SJSA1 (cell line): ENCODE measurements at regions not wholly inside any gene's neighbourhood (a gene's known extent, or its start where the extent isn't known, plus 50 kb on each side); places are given as distances from the start of the nearest gene placed in this dataset.
A peak's percentile ranks its signal among the peaks of the same experiment; 100 is the strongest.

ENCODE experiments used
- DNase-seq, 2 experiments: peaks; one replicate each; pipeline ENCODE4 v3.0.0-alpha.2; 2015 to 2020; ENCODE audit warnings: low spot score in 2 of 2, low read depth in 1 of 2
- H3K27ac ChIP-seq: fragments of 250-450 bp; sonication (Bioruptor Pico); 2 replicates; pipeline ENCODE4 v1.5.1; 2020; ENCODE audit warnings: mild to moderate bottlenecking, moderate library complexity
- H3K27me3 ChIP-seq: fragments of 250-450 bp; sonication (Bioruptor Pico); replicated peaks from 2 replicates; pipeline ENCODE4 v1.5.1; 2020; ENCODE audit warnings: mild to moderate bottlenecking, moderate library complexity
- H3K36me3 ChIP-seq: fragments of 250-450 bp; sonication (Bioruptor Pico); 2 replicates; pipeline ENCODE4 v1.5.1; 2020; ENCODE audit warnings: mild to moderate bottlenecking
- H3K4me1 ChIP-seq: fragments of 250-450 bp; sonication (Bioruptor Pico); replicated peaks from 2 replicates; pipeline ENCODE4 v1.6.1; 2021; ENCODE audit warnings: mild to moderate bottlenecking
- H3K4me3 ChIP-seq: fragments of 250-450 bp; sonication (Bioruptor Pico); 2 replicates; pipeline ENCODE4 v1.5.1; 2020; ENCODE audit warnings: mild to moderate bottlenecking
- H3K9me3 ChIP-seq: fragments of 250-450 bp; sonication (Bioruptor Pico); replicated peaks from 2 replicates; pipeline ENCODE4 v1.5.1; 2020; ENCODE audit warnings: mild to moderate bottlenecking

- Histone ChIP-seq H3K4me3 (no peak overlapping the region), H3K9me3 (no peaks in the 10 kb centered on the region), H3K27me3 (no peaks in the 10 kb centered on the region), H3K27ac (no peak overlapping the region), H3K4me1 (peaks cover 33% of the 10 kb centered on the region), H3K36me3 (peaks cover 4% of the 10 kb centered on the region)
- no peak for DNase-seq
These were observed 153.5 kb upstream of the IL12A start for GRCh38 chr3:159835126-159835525.

GRCh38 chr3:159837725-159838124 lies 150.9 kb upstream of the IL12A start:
- Histone ChIP-seq H3K36me3 (no peaks in the 10 kb centered on the region; the same call in 1 of the 2 replicates), H3K27me3 (no peaks in the 10 kb centered on the region), H3K9me3 (no peaks in the 10 kb centered on the region), H3K27ac (peak overlapping the region; percentile 83; the same call in 1 of the 2 replicates), H3K4me1 (peaks cover 33% of the 10 kb centered on the region), H3K4me3 (no peak overlapping the region)
- DNase-seq = peak; percentile 62 to 74

- Histone ChIP-seq H3K27ac (no peak overlapping the region), H3K9me3 (no peaks in the 10 kb centered on the region), H3K4me3 (no peak overlapping the region), H3K36me3 (no peaks in the 10 kb centered on the region; the same call in 1 of the 2 replicates), H3K4me1 (peaks cover 41% of the 10 kb centered on the region), H3K27me3 (no peaks in the 10 kb centered on the region)
- DNase-seq = no peak
These were observed 149.7 kb upstream of the IL12A start for GRCh38 chr3:159838938-159839337.

GRCh38 chr3:159839561-159840379 lies 148.9 kb upstream of the IL12A start, which contains the start of gene SCHIP1:
SCHIP1 (plus strand) TSS chr3:159839861.
- Histone ChIP-seq H3K9me3 (no peaks in the 10 kb centered on the region), H3K36me3 (no peaks in the 10 kb centered on the region; the same call in 1 of the 2 replicates), H3K27ac (no peak within 1 kb of the TSS), H3K27me3 (no peaks in the 10 kb centered on the region), H3K4me3 (no peak within 1 kb of the TSS), H3K4me1 (peaks cover 50% of the 10 kb centered on the region)
- DNase-seq = no peak

GRCh38 chr3:159840703-159841299 lies 147.8 kb upstream of the IL12A start:
- H3K27me3 ChIP-seq = no peaks in the 10 kb centered on the region
- H3K4me3 ChIP-seq = no peak overlapping the region
- peaks cover 53% of the 10 kb centered on the region for H3K4me1 ChIP-seq
- H3K9me3 ChIP-seq = no peaks in the 10 kb centered on the region
- no peak for DNase-seq
- H3K36me3 ChIP-seq = no peaks in the 10 kb centered on the region; the same call in 1 of the 2 replicates
- H3K27ac ChIP-seq = no peak overlapping the region

- DNase-seq = no peak
- no peaks in the 10 kb centered on the region; the same call in 1 of the 2 replicates for H3K36me3 ChIP-seq
- no peaks in the 10 kb centered on the region for H3K27me3 ChIP-seq
- no peak overlapping the region for H3K27ac ChIP-seq
- H3K4me3 ChIP-seq = no peak overlapping the region
- peaks cover 49% of the 10 kb centered on the region for H3K4me1 ChIP-seq
- H3K9me3 ChIP-seq = no peaks in the 10 kb centered on the region
These were observed 146.9 kb upstream of the IL12A start for GRCh38 chr3:159841766-159842165.

- peak in 1 of 2 experiments; percentile 66 for DNase-seq
- H3K9me3 ChIP-seq = no peaks in the 10 kb centered on the region
- H3K4me1 ChIP-seq = peaks cover 32% of the 10 kb centered on the region
- no peaks in the 10 kb centered on the region; the same call in 1 of the 2 replicates for H3K36me3 ChIP-seq
- no peaks in the 10 kb centered on the region for H3K27me3 ChIP-seq
- no peak overlapping the region for H3K4me3 ChIP-seq
- H3K27ac ChIP-seq = peak overlapping the region; percentile 61
These were observed 144.6 kb upstream of the IL12A start for GRCh38 chr3:159843840-159844730.

- Histone ChIP-seq H3K4me3 (no peak overlapping the region), H3K36me3 (no peaks in the 10 kb centered on the region; the same call in 1 of the 2 replicates), H3K27ac (peak overlapping the region; percentile 61), H3K27me3 (no peaks in the 10 kb centered on the region), H3K4me1 (peaks cover 32% of the 10 kb centered on the region), H3K9me3 (no peaks in the 10 kb centered on the region)
- no peak for DNase-seq
These were observed 143.8 kb upstream of the IL12A start for GRCh38 chr3:159844801-159845261.

- Histone ChIP-seq H3K4me3 (no peak overlapping the region), H3K4me1 (peaks cover 32% of the 10 kb centered on the region), H3K36me3 (no peaks in the 10 kb centered on the region), H3K27me3 (no peaks in the 10 kb centered on the region), H3K27ac (no peak overlapping the region), H3K9me3 (no peaks in the 10 kb centered on the region)
- no peak for DNase-seq
These were observed 142.9 kb upstream of the IL12A start for GRCh38 chr3:159845737-159846136.

GRCh38 chr3:159846255-159846654 lies 142.4 kb upstream of the IL12A start:
- peaks cover 32% of the 10 kb centered on the region for H3K4me1 ChIP-seq
- H3K36me3 ChIP-seq = no peaks in the 10 kb centered on the region
- H3K9me3 ChIP-seq = no peaks in the 10 kb centered on the region
- H3K4me3 ChIP-seq = no peak overlapping the region
- H3K27me3 ChIP-seq = no peaks in the 10 kb centered on the region
- no peak overlapping the region for H3K27ac ChIP-seq
- no peak for DNase-seq

- no peak overlapping the region for H3K27ac ChIP-seq
These were observed 140.1 kb upstream of the IL12A start for GRCh38 chr3:159848348-159849118.

GRCh38 chr3:159850481-159850880 lies 138.2 kb upstream of the IL12A start:
- peaks cover 44% of the 10 kb centered on the region for H3K4me1 ChIP-seq

More at GRCh38 chr3:159848348-159849118, 140.1 kb upstream of the IL12A start:
- DNase-seq = no peak
- peaks cover 46% of the 10 kb centered on the region for H3K4me1 ChIP-seq
- no peaks in the 10 kb centered on the region for H3K36me3 ChIP-seq
- H3K27me3 ChIP-seq = no peaks in the 10 kb centered on the region
- H3K4me3 ChIP-seq = no peak overlapping the region
- no peaks in the 10 kb centered on the region for H3K9me3 ChIP-seq

GRCh38 chr3:159852266-159852665 lies 136.4 kb upstream of the IL12A start:
- Histone ChIP-seq H3K9me3 (no peaks in the 10 kb centered on the region), H3K4me1 (peaks cover 46% of the 10 kb centered on the region), H3K36me3 (no peaks in the 10 kb centered on the region), H3K27ac (peak overlapping the region; percentile 80), H3K27me3 (no peaks in the 10 kb centered on the region), H3K4me3 (no peak overlapping the region)
- DNase-seq = no peak

More at GRCh38 chr3:159850481-159850880, 138.2 kb upstream of the IL12A start:
- Histone ChIP-seq H3K27ac (no peak overlapping the region), H3K27me3 (no peaks in the 10 kb centered on the region), H3K9me3 (no peaks in the 10 kb centered on the region), H3K36me3 (no peaks in the 10 kb centered on the region), H3K4me3 (no peak overlapping the region)
- no peak for DNase-seq
